GM12878 (cell line): ENCODE measurements at regions not wholly inside any gene's neighbourhood (a gene's known extent, or its start where the extent isn't known, plus 50 kb on each side); places are given as distances from the start of the nearest gene placed in this dataset.

Experiments
- ATAC-seq: fragments of 200-7000 bp; cut with Tn5 transposase; 3 replicates; pipeline ENCODE4 v1.9.1; 2020; ENCODE audit warnings: mild to moderate bottlenecking, moderate library complexity
- BruUV-seq: library from RNA; stranded (reverse); fragments of 400-500 nt; replicated peaks from 2 replicates; lab custom pipeline; 2021; lab: Mats Ljungman, UMichigan
- CTCF ChIA-PET: fragments of 300-600 bp; sonication (Branson Sonifier 250); formaldehyde crosslinking; extraction: SDS; loops from one replicate; lab custom pipeline; 2021; ENCODE audit warnings: inconsistent platforms; lab: Yijun Ruan, JAX
- POLR2A ChIA-PET: fragments of 350-600 bp; formaldehyde crosslinking; extraction: SDS; loops from one replicate; lab custom pipeline; 2021; ENCODE audit warnings: inconsistent platforms; lab: Charles Lee
- RAD21 ChIA-PET: fragments of 300-600 bp; sonication (Branson Sonifier 250); formaldehyde crosslinking; loops from one replicate; lab custom pipeline; 2023; ENCODE audit warnings: antibody characterized with exemption; ENCODE audit not compliant: unreplicated experiment; lab: Charles Lee
- SMC1A ChIA-PET: fragments of 300-600 bp; sonication (Branson Sonifier 250); formaldehyde crosslinking; loops from one replicate; lab custom pipeline; 2023; ENCODE audit not compliant: unreplicated experiment, uncharacterized antibody; lab: Charles Lee
- DNase-seq: peaks from one replicate; pipeline ENCODE4 v3.0.0-alpha.2; 2011; ENCODE audit warnings: low read depth, low spot score
- FAIRE-seq: peaks from 3 replicates; lab custom pipeline; 2011; peaks lifted over from hg19 to GRCh38; lab: Jason Lieb, UNC
- H2AFZ ChIP-seq: 2 replicates; pipeline ENCODE4 v1.6.0; 2011; ENCODE audit warnings: low read depth, low read length, control low read depth; ENCODE audit not compliant: control insufficient read depth
- H3K27ac ChIP-seq: 2 replicates; pipeline ENCODE4 v1.5.1; 2011; ENCODE audit warnings: control low read depth; ENCODE audit not compliant: control insufficient read depth, insufficient read depth
- H3K27me3 ChIP-seq, 2 experiments: replicated peaks in 1 of 2; 2 replicates each; pipeline versions ENCODE4 v1.6.0 to v1.6.1; 2011; ENCODE audit warnings: low read length in 1 of 2; ENCODE audit not compliant: control insufficient read depth in 2 of 2, insufficient read depth in 2 of 2
- H3K36me3 ChIP-seq, 2 experiments: 2 replicates each; pipeline ENCODE4 v1.5.1; 2011; ENCODE audit warnings: low read length in 1 of 2; ENCODE audit not compliant: control insufficient read depth in 2 of 2, insufficient read depth in 2 of 2
- H3K4me1 ChIP-seq: 2 replicates; pipeline ENCODE4 v1.6.1; 2011; ENCODE audit warnings: mild to moderate bottlenecking, low read length, moderate library complexity, mixed read lengths; ENCODE audit not compliant: control insufficient read depth, insufficient read depth
- H3K4me2 ChIP-seq: 2 replicates; pipeline ENCODE4 v1.6.0; 2011; ENCODE audit warnings: control low read depth; ENCODE audit not compliant: control insufficient read depth, insufficient read depth
- H3K4me3 ChIP-seq: fragments of 200-600 bp; sonication (generic); 2 replicates; pipeline ENCODE4 v1.5.1; 2016
- H3K79me2 ChIP-seq: 2 replicates; pipeline ENCODE4 v1.6.0; 2011; ENCODE audit warnings: low read length; ENCODE audit not compliant: control insufficient read depth, insufficient read depth
- H3K9ac ChIP-seq: 2 replicates; pipeline ENCODE4 v1.8.0; 2011; ENCODE audit warnings: low read length, control low read depth, mixed read lengths; ENCODE audit not compliant: control insufficient read depth, insufficient read depth
- H3K9me3 ChIP-seq: replicated peaks from 3 replicates; pipeline ENCODE4 v1.5.1; 2011; ENCODE audit warnings: mild to moderate bottlenecking, low read length; ENCODE audit not compliant: control insufficient read depth, insufficient read depth
- H4K20me1 ChIP-seq: 2 replicates; pipeline ENCODE4 v1.6.0; 2011; ENCODE audit not compliant: control insufficient read depth, insufficient read depth
- BHLHE40 ChIP-seq, 2 experiments: fragments of 450-650 bp in 1 of 2; IDR thresholded peaks; 2 replicates each; pipeline ENCODE4 v1.6.1; 2011 to 2017; ENCODE audit warnings: low read depth in 2 of 2, borderline replicate concordance in 1 of 2, improper control_type of control experiment in 1 of 2, low read length in 1 of 2, mild to moderate bottlenecking in 1 of 2
- CEBPZ ChIP-seq: fragments of 150-350 bp; IDR thresholded peaks from 2 replicates; pipeline ENCODE4 v1.6.1; 2016; ENCODE audit warnings: low read depth, low read length
- ESRRA ChIP-seq: IDR thresholded peaks from 2 replicates; pipeline ENCODE4 v1.6.1; 2012; ENCODE audit warnings: mild to moderate bottlenecking, low read length, improper control_type of control experiment
- POLR2AphosphoS5 ChIP-seq: IDR thresholded peaks from 2 replicates; pipeline ENCODE4 v1.6.1; 2011; ENCODE audit warnings: mild to moderate bottlenecking, low read length, inconsistent platforms
- WRNIP1 ChIP-seq: IDR thresholded peaks from 2 replicates; pipeline ENCODE4 v1.6.1; 2011; ENCODE audit warnings: low read depth, low read length, improper control_type of control experiment, borderline replicate concordance
- WGBS: methylation state at CpG from one replicate; pipeline ENCODE4 v1.1.6; 2016; ENCODE audit warnings: low lambda C conversion rate; ENCODE audit not compliant: insufficient replicate concordance, insufficient coverage; ENCODE audit errors: missing lambda C conversion rate; 5-methylcytosine and 5-hydroxymethylcytosine counted together
- in situ Hi-C: fragments of 300-500 bp; cut with MboI; formaldehyde crosslinking; loops from 9 replicates; pipeline ENCODE4 v1.14.3; 2018; ENCODE audit warnings: mixed read lengths
- intact Hi-C: fragments of 100-400 bp; cut with micrococcal nuclease; formaldehyde crosslinking; loops from one replicate; pipeline ENCODE4 v1.14.2; 2022; ENCODE audit not compliant: unreplicated experiment
- TF ChIP-seq, protein P1 (sequence below): IDR thresholded peaks from 2 replicates; pipeline ENCODE4 v1.6.1; 2012; ENCODE audit warnings: low read depth, low read length, improper control_type of control experiment

DNA sequence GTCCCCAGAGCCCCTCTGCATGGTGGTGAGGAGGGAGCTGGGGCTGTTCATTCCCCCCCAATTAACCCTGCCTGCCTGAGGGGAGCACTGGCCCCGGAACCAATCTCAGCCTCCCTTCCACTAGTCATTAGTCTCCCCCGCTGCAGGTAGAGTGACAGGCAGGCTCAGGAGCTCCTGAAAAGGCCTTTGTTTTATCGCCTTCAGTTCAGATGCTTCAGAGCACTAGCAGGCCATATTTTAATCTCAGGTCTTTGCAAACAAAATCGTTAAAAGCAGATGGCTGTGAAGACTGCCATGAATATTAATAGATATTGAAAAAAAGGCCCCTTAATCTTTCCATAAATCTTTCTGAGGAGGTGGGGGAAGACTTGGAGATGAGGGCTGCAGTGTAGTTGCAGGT lies 250.7 kb downstream of the RPS24 start:
- ChIA-PET SMC1A (no interaction called here), CTCF (no interaction called here), RAD21 (no interaction called here), POLR2A (no interaction called here)
- no peak for TF ChIP-seq WRNIP1
- no peak for TF ChIP-seq CEBPZ
- no peak for TF ChIP-seq POLR2AphosphoS5
- TF ChIP-seq, protein P1, sequence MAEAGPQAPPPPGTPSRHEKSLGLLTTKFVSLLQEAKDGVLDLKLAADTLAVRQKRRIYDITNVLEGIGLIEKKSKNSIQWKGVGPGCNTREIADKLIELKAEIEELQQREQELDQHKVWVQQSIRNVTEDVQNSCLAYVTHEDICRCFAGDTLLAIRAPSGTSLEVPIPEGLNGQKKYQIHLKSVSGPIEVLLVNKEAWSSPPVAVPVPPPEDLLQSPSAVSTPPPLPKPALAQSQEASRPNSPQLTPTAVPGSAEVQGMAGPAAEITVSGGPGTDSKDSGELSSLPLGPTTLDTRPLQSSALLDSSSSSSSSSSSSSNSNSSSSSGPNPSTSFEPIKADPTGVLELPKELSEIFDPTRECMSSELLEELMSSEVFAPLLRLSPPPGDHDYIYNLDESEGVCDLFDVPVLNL = no peak
- TF ChIP-seq BHLHE40 (IDR thresholded peaks at IDR 0.05; ENCODE audit: borderline replicate concordance in 1 of 2, low read depth in 2 of 2, low read length in 1 of 2) = no peak
- no peak for TF ChIP-seq ESRRA
- ATAC-seq (no peak), DNase-seq (no peak), FAIRE-seq (no peak)
- no peak overlapping the region for H3K4me3 ChIP-seq
- no peak overlapping the region for H3K9ac ChIP-seq
- no peaks in the 10 kb centered on the region for H3K36me3 ChIP-seq
- no peak overlapping the region for H2AFZ ChIP-seq
- no peak overlapping the region for H3K4me2 ChIP-seq
- in situ Hi-C loops (no loop called here), intact Hi-C loops (no loop called here)
- no peaks in the 10 kb centered on the region for H3K79me2 ChIP-seq
- no peak overlapping the region for H3K27ac ChIP-seq
- BruUV-seq = no TSS peak
- WGBS = 26% methylated on average over 4 of the region's 4 CpGs
- H3K4me1 ChIP-seq = no peaks in the 10 kb centered on the region
- peaks cover 1 to 4% of the 10 kb centered on the region in 2 experiments; a peak in 2 of 4 replicates for H3K27me3 ChIP-seq
- no peaks in the 10 kb centered on the region for H3K9me3 ChIP-seq
- H4K20me1 ChIP-seq = no peaks in the 10 kb centered on the region
